ENCODE measurements at regions not wholly inside any gene's neighbourhood (a gene's known extent, or its start where the extent isn't known, plus 50 kb on each side); places are given as distances from the start of the nearest gene placed in this dataset.

GRCh38 chr2:14123436-14124103 is 508.9 kb upstream of the LRATD1 start:
- ChIA-PET SMC1A (ENCODE audit: uncharacterized antibody, unreplicated experiment) (no interaction called here), CTCF (no interaction called here), RAD21 (ENCODE audit: unreplicated experiment) (no interaction called here), POLR2A (no interaction called here)
- no peaks in the 10 kb centered on the region for H3K9me3 ChIP-seq (replicated peaks; ENCODE audit: control insufficient read depth, insufficient read depth, low read length)
- no peaks in the 10 kb centered on the region for H3K36me3 ChIP-seq (ENCODE audit: control insufficient read depth in 2 of 2, insufficient read depth in 2 of 2, low read length in 1 of 2)
- no peak overlapping the region for H3K4me2 ChIP-seq (ENCODE audit: control insufficient read depth, insufficient read depth)
- no peak overlapping the region for H3K9ac ChIP-seq (ENCODE audit: control insufficient read depth, insufficient read depth, low read length)
- in situ Hi-C loops (cut with MboI) = no loop called here
- ATAC-seq (no peak), DNase-seq (ENCODE audit: low read depth, low spot score) (no peak), FAIRE-seq (no peak)
- no peak overlapping the region for H2AFZ ChIP-seq (ENCODE audit: control insufficient read depth, low read depth, low read length)
- no peak for TF ChIP-seq RBBP5 (conservative IDR thresholded peaks at IDR 0.05)
- no peak for TF ChIP-seq GATAD2B (conservative IDR thresholded peaks at IDR 0.05; ENCODE audit: low read depth)
- TF ChIP-seq ZSCAN29 (IDR thresholded peaks at IDR 0.05) = no peak
- H4K20me1 ChIP-seq (ENCODE audit: control insufficient read depth, insufficient read depth) = no peaks in the 10 kb centered on the region
- H3K27ac ChIP-seq (ENCODE audit: control insufficient read depth, insufficient read depth) = no peak overlapping the region
- no peaks in the 10 kb centered on the region for H3K4me1 ChIP-seq (ENCODE audit: control insufficient read depth, insufficient read depth, low read length)
- BruUV-seq (replicated peaks) = no TSS peak
- H3K4me3 ChIP-seq = no peak overlapping the region
- intact Hi-C loops (cut with micrococcal nuclease; ENCODE audit: unreplicated experiment) = no loop called here
- no peaks in the 10 kb centered on the region for H3K79me2 ChIP-seq (ENCODE audit: control insufficient read depth, insufficient read depth, low read length)
- H3K27me3 ChIP-seq (replicated peaks in 1 of 2; ENCODE audit: control insufficient read depth in 2 of 2, insufficient read depth in 2 of 2, low read length in 1 of 2) = no peaks in the 10 kb centered on the region
- 26% methylated on average over 6 of the region's 6 CpGs for WGBS (ENCODE audit: insufficient coverage, insufficient replicate concordance, low lambda C conversion rate, missing lambda C conversion rate)

- DNase-seq (ENCODE audit: low read depth, low spot score) (no peak), ATAC-seq (no peak), FAIRE-seq (peak; percentile 38)
- WGBS (ENCODE audit: insufficient coverage, insufficient replicate concordance, low lambda C conversion rate, missing lambda C conversion rate) = 20% methylated on average over 7 of the region's 7 CpGs
- no peaks in the 10 kb centered on the region for H3K9me3 ChIP-seq (replicated peaks; ENCODE audit: control insufficient read depth, insufficient read depth, low read length)
- RAD21 ChIA-PET (ENCODE audit: unreplicated experiment) = no interaction called here
- in situ Hi-C loops (cut with MboI) = no loop called here
- no peak overlapping the region for H3K4me3 ChIP-seq
- H3K27ac ChIP-seq (ENCODE audit: control insufficient read depth, insufficient read depth) = no peak overlapping the region
- intact Hi-C loops (cut with micrococcal nuclease; ENCODE audit: unreplicated experiment) = no loop called here
- no peaks in the 10 kb centered on the region for H3K27me3 ChIP-seq (replicated peaks in 1 of 2; ENCODE audit: control insufficient read depth in 2 of 2, insufficient read depth in 2 of 2, low read length in 1 of 2)
- H2AFZ ChIP-seq (ENCODE audit: control insufficient read depth, low read depth, low read length) = no peak overlapping the region
- no peaks in the 10 kb centered on the region for H3K36me3 ChIP-seq (ENCODE audit: control insufficient read depth in 2 of 2, insufficient read depth in 2 of 2, low read length in 1 of 2)
- H4K20me1 ChIP-seq (ENCODE audit: control insufficient read depth, insufficient read depth) = no peaks in the 10 kb centered on the region
- no TSS peak for BruUV-seq (replicated peaks)
- CTCF ChIA-PET = no interaction called here
- SMC1A ChIA-PET (ENCODE audit: uncharacterized antibody, unreplicated experiment) = interaction anchor here (1.0 to 1.5 kb wide), 2 partner anchors 12 to 16 kb away, joined by 3 read pairs; no protein-coding TSS in a partner anchor
- no peak overlapping the region for H3K4me2 ChIP-seq (ENCODE audit: control insufficient read depth, insufficient read depth)
- no peaks in the 10 kb centered on the region for H3K4me1 ChIP-seq (ENCODE audit: control insufficient read depth, insufficient read depth, low read length)
- no peak overlapping the region for H3K9ac ChIP-seq (ENCODE audit: control insufficient read depth, insufficient read depth, low read length)
- POLR2A ChIA-PET = no interaction called here
- no peaks in the 10 kb centered on the region for H3K79me2 ChIP-seq (ENCODE audit: control insufficient read depth, insufficient read depth, low read length)
- no peak for TF ChIP-seq CREB1 (IDR thresholded peaks at IDR 0.05; ENCODE audit: low read depth)
- TF ChIP-seq FOS (IDR thresholded peaks at IDR 0.05; ENCODE audit: borderline replicate concordance, extremely low read depth, insufficient read length) = no peak
- TF ChIP-seq ATF7 (IDR thresholded peaks at IDR 0.05; ENCODE audit: low read depth) = no peak
- TF ChIP-seq LARP7 (IDR thresholded peaks at IDR 0.05) = no peak
- TF ChIP-seq SKIL (IDR thresholded peaks at IDR 0.05; ENCODE audit: low read depth, poor library complexity, severe bottlenecking) = no peak
- TF ChIP-seq EP300 (IDR thresholded peaks at IDR 0.05; ENCODE audit: borderline replicate concordance in 1 of 2, control insufficient read depth in 1 of 2, low read depth in 2 of 2, low read length in 2 of 2) = no peak
- TF ChIP-seq NFYB (IDR thresholded peaks at IDR 0.05; ENCODE audit: insufficient read depth, low read depth, low read length) = no peak
- TF ChIP-seq NR2F1 (conservative IDR thresholded peaks at IDR 0.05) = no peak
- no peak for TF ChIP-seq ATF3 (IDR thresholded peaks at IDR 0.05; ENCODE audit: borderline replicate concordance, extremely low read depth, low read depth, low read length)
These were observed 506.8 kb upstream of the LRATD1 start for GRCh38 chr2:14125624-14126293.
